Activated CD8-positive, alpha-beta memory T cell treated with anti-CD3 and anti-CD28 coated beads for 24 hours (primary cell): ENCODE measurements at regions not wholly inside any gene's neighbourhood (a gene's known extent, or its start where the extent isn't known, plus 50 kb on each side); places are given as distances from the start of the nearest gene placed in this dataset.
A peak's percentile ranks its signal among the peaks of the same experiment; 100 is the strongest.
"Not testable (repeated sequence)": the region's sequence is repeated elsewhere in the genome, so short reads cannot be mapped to it uniquely, and the experiment has no call there.

Experiments
- DNase-seq: peaks from one replicate; pipeline ENCODE4 v3.0.0-alpha.2; 2020

GRCh38 chr15:38746211-38746610 is 181.6 kb upstream of the RASGRP1 start:
- no peak for DNase-seq

- DNase-seq, result no peak
Observed at GRCh38 chr15:38748710-38749109, 184.1 kb upstream of the RASGRP1 start.

- no peak for DNase-seq
Observed at GRCh38 chr15:38750786-38751185, 186.2 kb upstream of the RASGRP1 start.

GRCh38 chr15:38755718-38756117 is 191.1 kb upstream of the RASGRP1 start:
- no peak for DNase-seq

GRCh38 chr15:38756441-38756840 is 191.8 kb upstream of the RASGRP1 start:
- no peak for DNase-seq

GRCh38 chr15:38758043-38758442 is 193.4 kb upstream of the RASGRP1 start:
- DNase-seq, result no peak

- no peak for DNase-seq
Observed at GRCh38 chr15:38761681-38762080, 197.1 kb upstream of the RASGRP1 start.

GRCh38 chr15:38768970-38769369 is 204.4 kb upstream of the RASGRP1 start:
- DNase-seq, result no peak

GRCh38 chr15:38769492-38769891 is 204.9 kb upstream of the RASGRP1 start:
- no peak for DNase-seq

- DNase-seq, result not testable (repeated sequence)
Observed at GRCh38 chr15:38774076-38774475, 209.5 kb upstream of the RASGRP1 start.

GRCh38 chr15:38781196-38781595 is 216.6 kb upstream of the RASGRP1 start:
- DNase-seq, result no peak

GRCh38 chr15:38782156-38782555 is 217.5 kb upstream of the RASGRP1 start:
- no peak for DNase-seq

- no peak for DNase-seq
Observed at GRCh38 chr15:38788918-38789317, 224.3 kb upstream of the RASGRP1 start.

GRCh38 chr15:38789566-38789965 is 225.0 kb upstream of the RASGRP1 start:
- DNase-seq, result no peak

- DNase-seq, result no peak
Observed at GRCh38 chr15:38793206-38793810, 228.7 kb upstream of the RASGRP1 start.

- no peak for DNase-seq
Observed at GRCh38 chr15:38795471-38796245, 231.0 kb upstream of the RASGRP1 start.

GRCh38 chr15:38796589-38796988 is 232.0 kb upstream of the RASGRP1 start:
- no peak for DNase-seq

GRCh38 chr15:38797506-38797905 is 232.9 kb upstream of the RASGRP1 start:
- DNase-seq, result not testable (repeated sequence)

GRCh38 chr15:38799202-38799601 is 234.6 kb upstream of the RASGRP1 start:
- DNase-seq, result not testable (repeated sequence)

GRCh38 chr15:38809621-38810020 is 245.0 kb upstream of the RASGRP1 start:
- DNase-seq, result no peak

GRCh38 chr15:38810686-38811085 is 246.1 kb upstream of the RASGRP1 start:
- no peak for DNase-seq

GRCh38 chr15:38814254-38814653 is 249.6 kb upstream of the RASGRP1 start:
- DNase-seq, result not testable (repeated sequence)

GRCh38 chr15:38814891-38815290 is 250.3 kb upstream of the RASGRP1 start:
- DNase-seq, result no peak

GRCh38 chr15:38817427-38818156 is 253.0 kb upstream of the RASGRP1 start:
- DNase-seq, result peak; percentile 94
